ENCODE measurements at regions not wholly inside any gene's neighbourhood (a gene's known extent, or its start where the extent isn't known, plus 50 kb on each side); places are given as distances from the start of the nearest gene placed in this dataset.

DNA sequence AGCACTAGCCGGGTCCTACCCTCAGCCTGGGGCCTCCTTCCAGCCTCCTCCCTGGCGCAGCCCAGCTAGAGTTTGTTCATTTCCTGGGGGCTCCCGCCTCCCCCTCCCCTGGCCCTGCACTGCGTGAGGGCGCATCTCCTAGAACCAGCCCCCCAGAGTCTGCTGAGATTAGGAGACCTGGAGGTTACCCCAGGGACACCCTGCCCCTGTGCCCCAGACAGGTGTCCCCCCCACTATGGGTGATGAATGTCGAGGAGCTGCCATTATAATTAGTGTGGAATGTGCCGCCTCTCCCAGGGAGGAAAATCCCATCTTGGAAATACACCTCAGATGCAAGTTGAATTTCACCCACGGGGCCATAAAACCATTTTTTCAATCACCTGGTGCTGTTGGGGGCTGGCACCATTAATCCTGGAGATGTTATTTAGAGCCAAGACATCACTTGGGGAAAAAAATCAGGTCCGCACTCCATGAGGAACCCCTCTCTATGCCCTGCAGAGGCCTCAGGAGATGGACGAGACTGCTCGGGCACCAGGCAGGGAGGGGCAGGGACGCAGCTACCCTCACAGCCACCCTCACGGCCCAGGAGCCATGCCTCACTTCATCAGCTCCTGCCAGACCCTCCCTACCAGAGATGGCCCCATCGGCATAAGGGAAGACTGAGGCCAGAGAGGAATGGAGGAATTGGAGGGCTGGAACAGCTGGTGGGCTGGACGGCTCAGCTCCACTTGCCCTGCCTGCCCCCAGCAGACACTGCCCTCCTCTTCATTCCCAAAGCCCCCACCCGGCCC is 197.5 kb downstream of the IGLL1 start:
- TF ChIP-seq, protein P1, sequence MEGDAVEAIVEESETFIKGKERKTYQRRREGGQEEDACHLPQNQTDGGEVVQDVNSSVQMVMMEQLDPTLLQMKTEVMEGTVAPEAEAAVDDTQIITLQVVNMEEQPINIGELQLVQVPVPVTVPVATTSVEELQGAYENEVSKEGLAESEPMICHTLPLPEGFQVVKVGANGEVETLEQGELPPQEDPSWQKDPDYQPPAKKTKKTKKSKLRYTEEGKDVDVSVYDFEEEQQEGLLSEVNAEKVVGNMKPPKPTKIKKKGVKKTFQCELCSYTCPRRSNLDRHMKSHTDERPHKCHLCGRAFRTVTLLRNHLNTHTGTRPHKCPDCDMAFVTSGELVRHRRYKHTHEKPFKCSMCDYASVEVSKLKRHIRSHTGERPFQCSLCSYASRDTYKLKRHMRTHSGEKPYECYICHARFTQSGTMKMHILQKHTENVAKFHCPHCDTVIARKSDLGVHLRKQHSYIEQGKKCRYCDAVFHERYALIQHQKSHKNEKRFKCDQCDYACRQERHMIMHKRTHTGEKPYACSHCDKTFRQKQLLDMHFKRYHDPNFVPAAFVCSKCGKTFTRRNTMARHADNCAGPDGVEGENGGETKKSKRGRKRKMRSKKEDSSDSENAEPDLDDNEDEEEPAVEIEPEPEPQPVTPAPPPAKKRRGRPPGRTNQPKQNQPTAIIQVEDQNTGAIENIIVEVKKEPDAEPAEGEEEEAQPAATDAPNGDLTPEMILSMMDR (IDR thresholded peaks at IDR 0.05; ENCODE audit: control extremely low read depth, extremely low read depth), result no peak
- 84 to 91% methylated on average over 14 to 16 of the region's 16 CpGs for WGBS, 2 donors
- ATAC-seq (ENCODE audit: insufficient read depth, low FRiP score), result no peak

DNA sequence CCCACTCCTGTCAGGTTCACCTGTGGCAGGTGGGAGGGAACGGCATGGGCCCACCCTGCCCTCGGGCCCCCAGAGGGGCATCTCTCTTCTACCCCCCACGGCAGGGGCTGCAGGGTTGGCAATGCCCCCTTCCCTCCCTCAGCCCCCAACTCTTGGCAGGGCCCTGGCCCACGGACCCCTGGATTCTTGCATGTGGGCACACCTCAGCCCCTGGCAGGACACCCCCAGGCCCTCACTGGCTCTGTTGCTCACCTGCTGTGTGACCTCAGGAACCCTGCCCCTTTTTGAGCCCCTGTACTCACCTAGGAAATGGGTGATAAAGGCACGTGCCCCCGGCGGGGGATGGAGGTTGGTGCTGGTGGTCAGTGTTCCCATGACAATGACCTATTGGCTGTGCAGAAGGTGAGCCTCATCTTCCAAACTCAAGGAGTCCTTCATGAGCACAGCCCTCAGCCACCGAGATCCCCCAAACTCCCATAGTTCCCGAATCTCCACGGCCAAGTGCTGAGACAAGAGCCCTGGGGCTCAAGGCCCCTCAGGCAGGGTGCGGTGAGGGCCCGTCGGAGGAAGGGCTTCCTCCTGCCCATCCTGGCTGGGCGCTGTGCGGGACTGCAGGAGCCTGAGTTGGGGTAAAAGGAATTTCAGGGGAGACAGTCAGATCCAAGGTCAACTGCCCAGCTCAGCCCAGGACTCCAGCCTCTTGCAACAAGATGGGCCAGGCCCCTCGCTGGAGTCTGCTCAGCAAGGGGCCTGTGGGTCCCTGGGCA is 198.2 kb downstream of the IGLL1 start:
- TF ChIP-seq, protein P1 (IDR thresholded peaks at IDR 0.05; ENCODE audit: control extremely low read depth, extremely low read depth), result no peak
- H3K36me3 ChIP-seq (ENCODE audit: control insufficient read depth in 4 of 4, insufficient read depth in 4 of 4, low read length in 4 of 4), result no peaks in the 10 kb centered on the region
- no peaks in the 10 kb centered on the region for H3K9me3 ChIP-seq (ENCODE audit: control insufficient read depth in 4 of 4, insufficient read depth in 3 of 4, low read length in 3 of 4)
- H3K4me3 ChIP-seq, result no peak overlapping the region
- peak in 1 of 3 donors; percentile 8 for DNase-seq
- no peaks in the 10 kb centered on the region for H3K27me3 ChIP-seq (ENCODE audit: control insufficient read depth in 3 of 3, insufficient read depth in 3 of 3, low read length in 2 of 3)
- peaks cover 0 to 16% (median 3%) of the 10 kb centered on the region in 5 donors for H3K4me1 ChIP-seq (ENCODE audit: control insufficient read depth in 5 of 5, insufficient read depth in 5 of 5, low read length in 5 of 5)
- no peak overlapping the region for H3K9ac ChIP-seq (ENCODE audit: insufficient read depth in 1 of 2, low read length in 2 of 2)
- H3K27ac ChIP-seq (ENCODE audit: low read depth in 1 of 2, low read length in 1 of 2), result no peak overlapping the region
- 93% methylated on average over 16 of the region's 16 CpGs for WGBS, 2 donors
- no peak for ATAC-seq (ENCODE audit: insufficient read depth, low FRiP score)

More for the DNA sequence above, 197.5 kb downstream of the IGLL1 start:
- DNase-seq, result no peak
- H3K4me1 ChIP-seq (ENCODE audit: control insufficient read depth in 5 of 5, insufficient read depth in 5 of 5, low read length in 5 of 5), result peaks cover 0 to 16% (median 3%) of the 10 kb centered on the region in 5 donors
- H3K9me3 ChIP-seq (ENCODE audit: control insufficient read depth in 4 of 4, insufficient read depth in 3 of 4, low read length in 3 of 4), result no peaks in the 10 kb centered on the region
- no peak overlapping the region for H3K9ac ChIP-seq (ENCODE audit: insufficient read depth in 1 of 2, low read length in 2 of 2)
- no peak overlapping the region for H3K27ac ChIP-seq (ENCODE audit: low read depth in 1 of 2, low read length in 1 of 2)
- H3K36me3 ChIP-seq (ENCODE audit: control insufficient read depth in 4 of 4, insufficient read depth in 4 of 4, low read length in 4 of 4), result no peaks in the 10 kb centered on the region
- no peak overlapping the region for H3K4me3 ChIP-seq
- no peaks in the 10 kb centered on the region for H3K27me3 ChIP-seq (ENCODE audit: control insufficient read depth in 3 of 3, insufficient read depth in 3 of 3, low read length in 2 of 3)

DNA sequence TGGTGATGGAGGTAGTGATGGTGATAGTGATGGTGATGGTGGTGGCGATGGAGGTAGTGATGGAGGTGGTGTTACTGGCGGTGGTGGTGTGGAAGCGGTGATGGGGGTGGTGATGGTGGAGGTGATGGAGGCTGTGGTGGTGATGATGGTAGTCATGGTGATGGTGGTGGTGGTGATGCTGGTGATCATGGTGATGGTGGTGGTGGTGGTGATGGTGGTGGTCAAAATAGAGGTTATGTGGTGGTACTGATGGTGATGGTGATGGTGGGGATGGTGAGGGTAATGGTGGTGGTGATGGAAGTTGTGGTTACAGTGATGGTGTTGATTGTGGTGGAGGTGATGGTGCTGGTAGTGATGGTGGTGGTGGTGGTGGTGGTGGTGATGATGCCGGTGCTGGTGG is 199.2 kb downstream of the IGLL1 start:
- Histone ChIP-seq H3K4me3 (no peak overlapping the region), H3K27me3 (ENCODE audit: control insufficient read depth in 3 of 3, insufficient read depth in 3 of 3, low read length in 2 of 3) (no peaks in the 10 kb centered on the region), H3K4me1 (ENCODE audit: control insufficient read depth in 5 of 5, insufficient read depth in 5 of 5, low read length in 5 of 5) (peaks cover 0 to 16% (median 3%) of the 10 kb centered on the region in 5 donors), H3K27ac (ENCODE audit: low read depth in 1 of 2, low read length in 1 of 2) (no peak overlapping the region), H3K9me3 (ENCODE audit: control insufficient read depth in 4 of 4, insufficient read depth in 3 of 4, low read length in 3 of 4) (no peaks in the 10 kb centered on the region), H3K36me3 (ENCODE audit: control insufficient read depth in 4 of 4, insufficient read depth in 4 of 4, low read length in 4 of 4) (no peaks in the 10 kb centered on the region), H3K9ac (ENCODE audit: insufficient read depth in 1 of 2, low read length in 2 of 2) (no peak overlapping the region)
- TF ChIP-seq, protein P1 (IDR thresholded peaks at IDR 0.05; ENCODE audit: control extremely low read depth, extremely low read depth), result no peak
- ATAC-seq (ENCODE audit: insufficient read depth, low FRiP score), result no peak
- no peak for DNase-seq
- 94 to 98% methylated on average over 4 of the region's 4 CpGs for WGBS, 2 donors

Measured in lung (tissue), 11 donors.